DMS79 treated with DMSO at 0.1 percent for 48 hours (cell line): ENCODE measurements at regions not wholly inside any gene's neighbourhood (a gene's known extent, or its start where the extent isn't known, plus 50 kb on each side); places are given as distances from the start of the nearest gene placed in this dataset.
A peak's percentile ranks its signal among the peaks of the same experiment; 100 is the strongest.
"Not testable (repeated sequence)": the region's sequence is repeated elsewhere in the genome, so short reads cannot be mapped to it uniquely, and the experiment has no call there.

Experiments used
- DNase-seq: peaks from one replicate; lab custom pipeline; 2025; lab: John Stamatoyannopoulos, UW

DNA sequence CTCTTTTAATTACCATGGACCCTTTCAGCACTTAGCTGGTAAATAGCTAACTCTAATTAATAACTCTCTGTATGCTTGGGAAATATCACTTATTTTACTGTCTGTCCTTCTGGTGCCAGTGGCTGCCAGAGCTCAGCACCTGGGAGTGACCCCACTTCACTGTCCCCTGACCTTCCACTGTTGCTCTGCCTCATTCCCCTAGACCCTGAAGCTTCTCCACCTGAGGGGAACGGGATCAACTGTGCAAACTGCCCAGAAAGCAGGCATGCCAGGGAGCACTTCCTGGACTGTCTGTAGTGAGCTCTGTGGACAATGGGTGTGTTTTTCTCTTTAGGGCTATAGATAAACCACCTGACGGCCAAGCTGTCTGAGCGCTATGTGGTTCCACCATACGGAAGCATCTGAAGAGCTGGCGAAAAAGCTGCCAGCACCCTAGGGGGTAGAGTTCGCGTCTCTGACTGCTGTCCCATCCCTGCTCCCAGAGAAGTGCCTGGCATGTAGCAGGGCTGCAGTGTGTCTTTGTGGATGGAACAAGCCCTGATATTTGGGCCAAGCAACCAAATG lies 106.3 kb upstream of the FOXA2 start:
- DNase-seq: no peak

DNA sequence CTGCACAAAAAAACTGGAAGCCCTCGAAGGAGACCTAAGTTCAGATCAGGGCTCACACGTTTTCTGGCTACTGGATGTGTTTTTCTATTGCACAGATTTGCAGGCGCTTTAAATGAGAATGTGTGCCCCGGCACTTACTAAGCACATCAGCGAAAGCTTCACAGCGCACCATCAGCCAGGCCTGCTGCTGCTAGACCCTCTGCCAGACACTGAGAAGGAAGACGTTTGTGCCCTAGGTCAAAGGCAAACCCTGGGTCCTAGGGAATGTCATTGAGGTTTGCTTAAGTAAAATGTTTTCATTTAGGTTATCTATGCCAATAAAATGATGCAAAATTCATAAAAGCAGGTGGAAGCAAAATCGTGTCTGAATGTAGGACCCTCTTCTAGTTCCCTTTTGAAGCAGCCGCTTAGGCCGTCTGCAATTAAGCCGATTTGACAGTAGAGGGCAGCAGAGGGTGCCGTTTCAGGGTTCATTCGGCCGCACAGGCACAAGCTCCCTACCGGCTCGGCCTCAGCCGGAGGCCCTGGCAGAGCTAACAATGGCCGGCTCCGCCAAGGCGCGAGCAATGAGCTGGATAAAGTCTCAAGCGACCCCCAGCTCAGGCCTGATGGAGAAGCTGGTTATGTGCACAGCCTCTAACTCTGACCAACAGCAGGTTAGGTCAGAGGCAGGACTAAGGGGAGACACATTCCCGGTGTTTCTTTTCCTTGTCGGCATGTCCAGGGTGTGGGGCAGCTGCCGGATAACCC lies 107.2 kb upstream of the FOXA2 start:
- DNase-seq: peak; percentile 26

- no peak for DNase-seq
Observed at GRCh38 chr20:22692119-22692475, 107.7 kb upstream of the FOXA2 start.

DNA sequence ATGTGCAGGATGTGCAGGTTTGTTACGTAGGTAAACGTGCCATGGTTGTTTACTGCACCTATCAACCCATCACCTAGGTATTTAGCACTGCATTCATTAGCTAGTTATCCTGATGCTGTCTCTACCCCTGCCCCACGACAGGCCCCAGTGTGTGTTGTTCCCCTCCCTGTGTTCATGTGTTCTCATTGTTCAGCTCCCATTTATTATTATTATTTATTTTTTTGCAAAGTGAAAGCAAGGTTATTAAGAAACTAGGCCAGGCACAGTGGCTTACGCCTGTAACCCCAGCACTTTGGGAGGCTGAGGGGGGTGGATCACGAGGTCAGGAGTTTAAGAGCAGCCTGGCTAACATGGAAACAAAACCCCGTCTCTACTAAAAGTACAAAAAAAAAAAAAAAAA lies 108.2 kb upstream of the FOXA2 start:
- not testable (repeated sequence) for DNase-seq

DNA sequence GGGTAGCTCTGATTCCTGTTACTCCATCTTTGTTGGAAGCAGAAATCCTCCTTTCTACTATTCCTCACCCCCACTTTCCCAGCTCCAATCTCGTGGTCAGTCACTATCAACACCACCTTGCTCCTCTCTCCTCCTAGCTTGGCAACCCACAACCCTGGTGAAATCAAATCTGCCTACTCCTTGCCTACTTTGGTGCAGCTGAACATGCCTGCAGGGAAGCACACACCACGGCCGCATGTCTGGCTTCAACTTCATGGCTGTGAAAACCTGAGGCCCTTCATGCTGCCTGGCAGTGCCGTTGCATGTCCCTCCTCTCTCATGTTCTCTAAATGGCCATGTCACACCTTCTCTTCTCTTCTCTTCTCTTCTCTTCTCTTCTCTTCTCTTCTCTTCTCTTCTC lies 112.4 kb upstream of the FOXA2 start:
- no peak for DNase-seq

DNA sequence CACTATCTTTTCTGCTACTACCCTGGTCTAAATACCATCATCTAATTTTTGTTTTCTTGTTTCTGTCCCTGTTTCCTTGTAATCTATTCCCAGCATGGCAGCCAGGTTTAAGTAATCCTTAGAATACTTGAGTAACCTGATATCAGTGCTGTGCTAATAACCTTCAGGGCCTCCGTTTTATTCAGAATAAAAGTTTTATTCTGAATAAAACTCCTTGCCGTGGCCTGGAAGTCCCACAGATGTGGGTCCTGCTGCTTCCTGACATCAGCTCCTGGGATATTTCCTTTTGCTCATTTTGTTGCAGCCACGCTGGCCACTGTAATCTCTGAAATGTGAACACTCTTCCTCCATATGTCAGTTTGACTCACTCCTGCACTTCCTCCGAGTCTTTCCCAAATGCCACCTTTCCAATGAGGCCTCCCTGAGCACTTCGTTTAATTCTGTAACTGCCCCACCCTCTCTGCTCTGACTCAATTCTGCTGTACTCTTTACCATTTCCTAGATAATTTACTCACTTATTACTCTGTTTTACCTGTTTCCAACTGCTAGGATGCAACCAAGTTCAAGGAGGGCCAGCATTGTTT lies 114.0 kb upstream of the FOXA2 start:
- no peak for DNase-seq

DNA sequence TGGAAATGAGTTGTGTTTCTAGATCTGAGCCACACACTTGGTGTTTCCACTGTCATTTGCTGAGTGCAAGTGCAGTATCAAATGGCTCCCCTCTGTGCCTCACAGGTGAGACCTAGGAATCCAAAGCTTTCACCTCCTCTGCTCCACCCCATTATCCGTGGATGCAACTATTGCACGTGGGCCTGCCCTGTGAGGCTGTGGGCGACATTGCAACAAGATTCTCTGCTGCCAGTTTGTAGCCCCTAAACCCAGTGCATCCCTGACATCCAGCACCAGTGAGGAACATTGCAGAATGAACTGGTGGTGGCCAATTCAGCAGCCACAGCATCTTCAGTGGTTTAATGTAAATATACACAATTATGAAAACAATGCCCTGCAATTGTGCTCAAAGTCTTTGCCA lies 115.0 kb upstream of the FOXA2 start:
- DNase-seq: no peak

GRCh38 chr20:22700367-22700766 lies 116.0 kb upstream of the FOXA2 start:
- no peak for DNase-seq

DNA sequence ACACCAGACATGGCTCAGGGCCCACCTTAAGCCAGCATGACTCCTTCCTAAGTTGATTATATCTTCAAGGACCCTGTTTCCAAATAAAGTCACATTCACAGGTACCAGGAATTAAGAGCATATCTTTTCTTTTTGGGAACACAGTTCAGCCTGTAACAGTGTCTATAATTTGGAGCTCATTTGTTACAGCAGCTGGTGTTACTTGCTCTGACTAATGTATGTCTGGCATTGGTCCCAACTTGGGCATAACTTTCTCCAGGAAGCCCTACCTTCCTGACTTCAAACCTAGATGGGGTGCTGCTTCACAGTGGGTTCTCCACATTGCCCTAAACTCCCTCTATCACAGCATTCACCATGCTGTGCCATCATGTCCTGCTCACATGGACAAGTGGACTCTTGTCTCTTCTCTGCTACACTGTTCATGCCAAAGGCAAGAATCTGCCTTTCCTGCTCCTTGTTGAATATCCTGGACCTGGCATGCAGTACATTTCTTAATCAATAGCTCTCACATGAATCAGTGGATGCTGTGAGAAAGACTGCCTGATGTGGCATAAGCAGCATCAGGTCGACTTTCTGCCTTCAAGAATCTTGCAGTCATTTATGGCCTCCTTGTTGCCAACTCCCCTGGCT lies 117.4 kb upstream of the FOXA2 start:
- no peak for DNase-seq

DNA sequence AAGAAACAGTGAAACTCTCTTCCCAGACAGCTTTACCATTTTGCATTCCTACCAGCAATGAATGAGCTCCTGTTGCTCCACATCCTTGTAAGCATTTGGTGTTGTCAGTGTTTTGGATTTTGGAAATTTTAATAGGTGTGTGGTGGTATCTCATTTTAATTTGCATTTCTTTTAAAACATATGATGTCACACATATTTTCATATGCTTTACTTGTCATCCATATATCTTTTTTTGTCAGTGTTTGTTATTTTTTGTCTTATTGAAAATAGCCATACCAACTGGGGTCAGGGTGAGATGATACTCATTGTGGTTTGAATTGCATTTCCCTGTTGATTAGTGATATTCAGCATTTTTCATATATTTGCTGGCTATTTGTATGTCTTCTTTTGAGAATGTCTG lies 119.5 kb upstream of the FOXA2 start:
- DNase-seq: no peak

- DNase-seq: no peak
Observed at GRCh38 chr20:22711971-22712755, 127.8 kb upstream of the FOXA2 start.

DNA sequence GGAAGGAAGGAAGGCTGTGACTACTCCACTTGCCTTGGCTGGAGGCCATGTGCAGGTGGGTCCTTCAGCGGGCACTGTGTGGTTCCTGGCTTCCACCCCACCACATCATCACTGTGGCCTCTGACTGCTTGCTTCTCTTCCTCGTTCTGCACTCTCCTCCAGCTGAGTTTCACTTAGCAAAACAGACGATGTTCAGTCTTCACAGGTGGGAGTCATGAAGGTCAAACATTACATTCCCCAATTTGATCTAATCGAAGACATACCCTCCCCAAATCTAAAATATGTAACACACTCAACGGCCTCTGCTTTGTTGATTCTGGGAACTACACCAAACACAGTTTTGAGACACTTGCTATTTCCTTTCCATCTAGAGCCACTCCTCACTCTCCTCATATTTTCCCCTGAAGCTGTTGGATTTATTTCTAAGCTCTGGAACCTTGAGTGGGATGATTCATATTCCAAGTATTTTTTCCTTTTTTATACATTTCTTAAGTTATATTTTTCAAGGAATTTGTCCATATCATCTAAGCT lies 132.5 kb upstream of the FOXA2 start:
- no peak for DNase-seq

GRCh38 chr20:22717466-22717865 lies 133.1 kb upstream of the FOXA2 start:
- DNase-seq: no peak

DNA sequence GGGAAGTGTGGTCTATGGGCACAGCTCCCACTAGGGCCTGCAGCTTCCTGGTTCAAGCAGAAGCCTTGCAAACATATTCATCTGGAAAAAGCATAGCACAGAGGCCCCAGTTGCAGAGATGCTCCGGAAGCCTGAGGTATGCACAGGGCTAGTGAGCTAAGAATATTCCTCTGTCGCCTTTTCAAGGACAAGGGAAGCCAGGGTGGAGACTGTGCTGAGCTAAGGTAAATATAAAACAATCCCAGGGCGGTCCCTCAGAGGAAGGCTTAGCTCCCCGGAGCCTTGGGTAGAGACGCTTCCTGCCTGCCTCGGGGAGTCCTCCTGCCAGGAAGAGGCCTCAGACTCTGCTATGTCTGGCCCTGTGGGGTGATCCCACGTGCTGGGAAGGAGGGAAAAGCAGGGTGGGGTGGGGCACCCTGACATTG lies 134.8 kb upstream of the FOXA2 start:
- no peak for DNase-seq

DNA sequence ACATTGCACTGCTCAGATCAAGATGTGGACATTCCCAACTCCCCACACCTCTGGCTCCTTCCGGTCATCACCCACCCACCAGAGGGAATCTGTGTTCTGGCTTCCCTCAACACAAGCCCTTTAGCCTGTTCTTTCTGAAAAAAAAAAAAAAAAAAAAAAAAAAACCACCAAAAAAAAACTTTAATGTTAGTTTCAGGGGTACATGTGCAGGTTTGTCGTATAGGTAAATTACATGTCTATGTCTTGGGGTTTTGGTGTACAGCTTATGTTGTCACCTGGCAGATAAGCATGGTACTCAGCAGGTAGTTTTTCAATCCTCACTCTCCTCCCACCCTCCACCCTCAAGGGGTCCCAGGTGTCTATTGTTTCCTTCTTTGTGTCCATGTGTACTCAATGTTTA lies 135.8 kb upstream of the FOXA2 start:
- DNase-seq: no peak

DNA sequence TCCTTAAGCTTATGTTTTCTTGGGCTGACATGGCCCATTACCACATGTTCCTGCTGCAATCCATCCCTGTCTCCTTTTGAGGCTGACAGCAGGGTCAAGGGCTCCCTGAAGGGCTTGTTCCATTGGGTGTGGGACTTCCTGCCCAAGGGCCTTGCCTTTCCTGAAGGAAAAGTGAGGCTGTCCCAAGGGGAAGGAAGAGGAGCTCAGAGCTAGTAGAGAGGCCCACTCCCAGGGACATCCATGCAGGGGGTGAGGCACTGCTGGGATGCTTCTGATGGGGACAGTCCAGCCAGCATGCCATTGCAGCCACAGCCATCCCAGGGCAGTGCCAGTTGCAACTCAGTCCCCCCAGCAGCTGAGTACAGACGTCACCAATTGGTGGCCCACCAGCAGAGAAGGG lies 138.4 kb upstream of the FOXA2 start:
- DNase-seq: no peak

DNA sequence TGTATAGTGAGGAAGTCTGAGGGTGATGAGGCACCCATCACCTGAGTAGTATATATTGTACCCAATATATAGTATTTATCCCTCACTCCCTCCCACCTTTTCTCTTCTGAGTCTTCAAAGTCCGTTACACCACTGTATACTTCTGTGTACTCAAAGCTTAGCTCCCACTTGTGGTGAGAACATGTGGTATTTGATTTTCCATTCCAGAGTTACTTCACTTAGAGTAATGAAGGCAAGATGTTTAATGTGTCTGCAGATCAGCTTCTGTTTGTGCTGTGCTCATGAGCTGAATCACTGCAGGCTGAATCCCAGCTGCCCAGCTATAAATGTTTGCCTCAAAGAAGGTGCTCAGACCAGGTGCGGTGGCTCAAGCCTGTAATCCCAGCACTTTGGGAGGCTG lies 139.3 kb upstream of the FOXA2 start:
- no peak for DNase-seq

- DNase-seq: no peak
Observed at GRCh38 chr20:22728146-22728745, 143.9 kb upstream of the FOXA2 start.

- DNase-seq: no peak
Observed at GRCh38 chr20:22729180-22729579, 144.8 kb upstream of the FOXA2 start.

GRCh38 chr20:22729616-22730236 lies 145.4 kb upstream of the FOXA2 start:
- no peak for DNase-seq

- DNase-seq: no peak
Observed at GRCh38 chr20:22732751-22733150, 148.4 kb upstream of the FOXA2 start.
